Gastroesophageal sphincter (tissue), 3 donors: ENCODE measurements at regions not wholly inside any gene's neighbourhood (a gene's known extent, or its start where the extent isn't known, plus 50 kb on each side); places are given as distances from the start of the nearest gene placed in this dataset.

Experiments
- EP300 ChIP-seq: sonication (generic); formaldehyde crosslinking; IDR thresholded peaks from one replicate; pipeline ENCODE4 v1.6.1; 2017; ENCODE audit warnings: antibody characterized with exemption, mild to moderate bottlenecking
- TF ChIP-seq, protein P1 (sequence below), 4 experiments: fragments of 200-600 bp in 2 of 4; fragments of 450-650 bp in 2 of 4; sonication (generic) in 1 of 4; IDR thresholded peaks; one replicate each; pipeline ENCODE4 v1.5.1; 2017 to 2019; ENCODE audit warnings: antibody characterized with exemption in 4 of 4, mild to moderate bottlenecking in 2 of 4, moderate library complexity in 2 of 4

- TF ChIP-seq EP300, result no peak
- TF ChIP-seq, protein P1, sequence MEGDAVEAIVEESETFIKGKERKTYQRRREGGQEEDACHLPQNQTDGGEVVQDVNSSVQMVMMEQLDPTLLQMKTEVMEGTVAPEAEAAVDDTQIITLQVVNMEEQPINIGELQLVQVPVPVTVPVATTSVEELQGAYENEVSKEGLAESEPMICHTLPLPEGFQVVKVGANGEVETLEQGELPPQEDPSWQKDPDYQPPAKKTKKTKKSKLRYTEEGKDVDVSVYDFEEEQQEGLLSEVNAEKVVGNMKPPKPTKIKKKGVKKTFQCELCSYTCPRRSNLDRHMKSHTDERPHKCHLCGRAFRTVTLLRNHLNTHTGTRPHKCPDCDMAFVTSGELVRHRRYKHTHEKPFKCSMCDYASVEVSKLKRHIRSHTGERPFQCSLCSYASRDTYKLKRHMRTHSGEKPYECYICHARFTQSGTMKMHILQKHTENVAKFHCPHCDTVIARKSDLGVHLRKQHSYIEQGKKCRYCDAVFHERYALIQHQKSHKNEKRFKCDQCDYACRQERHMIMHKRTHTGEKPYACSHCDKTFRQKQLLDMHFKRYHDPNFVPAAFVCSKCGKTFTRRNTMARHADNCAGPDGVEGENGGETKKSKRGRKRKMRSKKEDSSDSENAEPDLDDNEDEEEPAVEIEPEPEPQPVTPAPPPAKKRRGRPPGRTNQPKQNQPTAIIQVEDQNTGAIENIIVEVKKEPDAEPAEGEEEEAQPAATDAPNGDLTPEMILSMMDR (IDR thresholded peaks at IDR 0.05), result no peak
Observed at GRCh38 chr21:41660748-41661147, 106.1 kb downstream of the RIPK4 start.
